Neural progenitor cell (in vitro differentiated cells): ENCODE measurements at regions not wholly inside any gene's neighbourhood (a gene's known extent, or its start where the extent isn't known, plus 50 kb on each side); places are given as distances from the start of the nearest gene placed in this dataset.

Experiments
- DNase-seq: peaks from one replicate; pipeline ENCODE4 v3.0.0-alpha.2; 2016; ENCODE audit warnings: low spot score
- H2AFZ ChIP-seq: fragments of 200-600 bp; sonication (generic); replicated peaks from 2 replicates; pipeline ENCODE4 v1.6.1; 2016; ENCODE audit warnings: antibody characterized with exemption
- H3F3A ChIP-seq: fragments of 200-600 bp; sonication (generic); 2 replicates; pipeline ENCODE4 v1.6.1; 2016; ENCODE audit warnings: antibody characterized with exemption, low read depth
- H3K27ac ChIP-seq: fragments of 200-600 bp; sonication (generic); 2 replicates; pipeline ENCODE4 v1.5.1; 2016; ENCODE audit warnings: mild to moderate bottlenecking
- H3K27me3 ChIP-seq: fragments of 200-600 bp; sonication (generic); 2 replicates; pipeline ENCODE4 v1.6.1; 2016; ENCODE audit warnings: mild to moderate bottlenecking, moderate library complexity
- H3K36me3 ChIP-seq: fragments of 200-600 bp; sonication (generic); 2 replicates; pipeline ENCODE4 v1.5.1; 2016
- H3K4me1 ChIP-seq: fragments of 200-600 bp; sonication (generic); 2 replicates; pipeline ENCODE4 v1.6.1; 2016; ENCODE audit warnings: mixed run types
- H3K4me2 ChIP-seq: fragments of 200-600 bp; sonication (generic); 2 replicates; pipeline ENCODE4 v1.6.1; 2016
- H3K4me3 ChIP-seq: fragments of 200-600 bp; sonication (generic); 2 replicates; pipeline ENCODE4 v1.5.1; 2016
- H3K79me2 ChIP-seq: fragments of 200-600 bp; sonication (generic); 2 replicates; pipeline ENCODE4 v1.6.1; 2016; ENCODE audit warnings: low read depth
- H3K9ac ChIP-seq: fragments of 200-600 bp; sonication (generic); 2 replicates; pipeline ENCODE4 v1.6.1; 2016
- H3K9me3 ChIP-seq: fragments of 200-600 bp; sonication (generic); 2 replicates; pipeline ENCODE4 v1.5.1; 2016; ENCODE audit warnings: low read depth
- H4K20me1 ChIP-seq: fragments of 200-600 bp; sonication (generic); 2 replicates; pipeline ENCODE4 v1.6.1; 2016; ENCODE audit warnings: low read depth
- H3K27ac Mint-ChIP-seq: 3 replicates; pipeline ENCODE4 v1.8.0; 2021; ENCODE audit warnings: mixed read lengths
- H3K27me3 Mint-ChIP-seq: 2 replicates; pipeline ENCODE4 v1.8.0; 2022; ENCODE audit warnings: low read depth, mild to moderate bottlenecking, inconsistent platforms, moderate library complexity, mixed read lengths; ENCODE audit not compliant: insufficient read depth
- H3K36me3 Mint-ChIP-seq: 3 replicates; pipeline ENCODE4 v1.8.0; 2021; ENCODE audit warnings: mixed read lengths
- H3K4me1 Mint-ChIP-seq: 3 replicates; pipeline ENCODE4 v1.8.0; 2021; ENCODE audit warnings: mixed read lengths
- H3K4me3 Mint-ChIP-seq: 3 replicates; pipeline ENCODE4 v1.8.0; 2021; ENCODE audit warnings: mild to moderate bottlenecking, moderate library complexity, mixed read lengths
- H3K9me3 Mint-ChIP-seq: 3 replicates; pipeline ENCODE4 v1.8.0; 2020; ENCODE audit warnings: mixed read lengths
- EZH2 ChIP-seq: fragments of 200-600 bp; sonication (generic); IDR thresholded peaks from 2 replicates; pipeline ENCODE4 v1.6.1; 2017; ENCODE audit warnings: antibody characterized with exemption, mild to moderate bottlenecking, moderate library complexity
- EZH2phosphoT487 ChIP-seq: fragments of 200-600 bp; sonication (generic); IDR thresholded peaks from 2 replicates; pipeline ENCODE4 v1.6.1; 2017; ENCODE audit warnings: antibody characterized with exemption
- TF ChIP-seq, protein P1 (sequence below): fragments of 200-600 bp; sonication (generic); IDR thresholded peaks from 2 replicates; pipeline ENCODE4 v1.5.1; 2017; ENCODE audit warnings: antibody characterized with exemption, mild to moderate bottlenecking

DNA sequence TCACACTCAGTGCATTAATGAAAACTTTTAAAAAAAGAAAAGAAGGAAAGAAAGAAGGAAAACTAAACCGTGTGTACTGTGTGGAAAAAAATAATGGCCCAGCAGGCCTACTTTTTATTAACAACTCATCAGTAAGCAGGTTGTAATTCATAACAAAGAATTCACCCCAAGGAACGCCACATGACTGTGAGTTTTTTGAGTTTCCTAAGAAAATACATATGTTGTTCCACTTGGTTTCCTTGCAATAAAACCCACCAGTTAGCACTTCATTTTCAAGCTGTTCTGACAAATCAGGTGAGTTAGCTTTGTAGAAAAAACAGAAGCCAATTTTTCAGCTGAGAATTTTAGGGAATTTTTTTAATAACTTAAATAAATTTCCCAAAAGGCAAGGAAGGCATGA is 259.3 kb upstream of the TBX18 start:
- Histone ChIP-seq H3K4me1 (no peaks in the 10 kb centered on the region), H4K20me1 (no peaks in the 10 kb centered on the region), H3K36me3 (no peaks in the 10 kb centered on the region), H3K4me2 (no peak overlapping the region), H3F3A (no peaks in the 10 kb centered on the region), H3K4me3 (no peak overlapping the region), H3K27ac (no peak overlapping the region), H3K9ac (no peak overlapping the region), H3K27me3 (no peaks in the 10 kb centered on the region), H3K79me2 (no peaks in the 10 kb centered on the region), H3K9me3 (no peaks in the 10 kb centered on the region), H2AFZ (no peak overlapping the region)
- peaks cover 2% of the 10 kb centered on the region for H3K27me3 Mint-ChIP-seq
- H3K9me3 Mint-ChIP-seq = no peaks in the 10 kb centered on the region
- H3K27ac Mint-ChIP-seq = no peak overlapping the region
- H3K4me3 Mint-ChIP-seq = no peak overlapping the region
- TF ChIP-seq, protein P1, sequence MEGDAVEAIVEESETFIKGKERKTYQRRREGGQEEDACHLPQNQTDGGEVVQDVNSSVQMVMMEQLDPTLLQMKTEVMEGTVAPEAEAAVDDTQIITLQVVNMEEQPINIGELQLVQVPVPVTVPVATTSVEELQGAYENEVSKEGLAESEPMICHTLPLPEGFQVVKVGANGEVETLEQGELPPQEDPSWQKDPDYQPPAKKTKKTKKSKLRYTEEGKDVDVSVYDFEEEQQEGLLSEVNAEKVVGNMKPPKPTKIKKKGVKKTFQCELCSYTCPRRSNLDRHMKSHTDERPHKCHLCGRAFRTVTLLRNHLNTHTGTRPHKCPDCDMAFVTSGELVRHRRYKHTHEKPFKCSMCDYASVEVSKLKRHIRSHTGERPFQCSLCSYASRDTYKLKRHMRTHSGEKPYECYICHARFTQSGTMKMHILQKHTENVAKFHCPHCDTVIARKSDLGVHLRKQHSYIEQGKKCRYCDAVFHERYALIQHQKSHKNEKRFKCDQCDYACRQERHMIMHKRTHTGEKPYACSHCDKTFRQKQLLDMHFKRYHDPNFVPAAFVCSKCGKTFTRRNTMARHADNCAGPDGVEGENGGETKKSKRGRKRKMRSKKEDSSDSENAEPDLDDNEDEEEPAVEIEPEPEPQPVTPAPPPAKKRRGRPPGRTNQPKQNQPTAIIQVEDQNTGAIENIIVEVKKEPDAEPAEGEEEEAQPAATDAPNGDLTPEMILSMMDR = no peak
- no peak for TF ChIP-seq EZH2
- peaks cover 5% of the 10 kb centered on the region for H3K4me1 Mint-ChIP-seq
- DNase-seq = no peak
- H3K36me3 Mint-ChIP-seq = no peaks in the 10 kb centered on the region

DNA sequence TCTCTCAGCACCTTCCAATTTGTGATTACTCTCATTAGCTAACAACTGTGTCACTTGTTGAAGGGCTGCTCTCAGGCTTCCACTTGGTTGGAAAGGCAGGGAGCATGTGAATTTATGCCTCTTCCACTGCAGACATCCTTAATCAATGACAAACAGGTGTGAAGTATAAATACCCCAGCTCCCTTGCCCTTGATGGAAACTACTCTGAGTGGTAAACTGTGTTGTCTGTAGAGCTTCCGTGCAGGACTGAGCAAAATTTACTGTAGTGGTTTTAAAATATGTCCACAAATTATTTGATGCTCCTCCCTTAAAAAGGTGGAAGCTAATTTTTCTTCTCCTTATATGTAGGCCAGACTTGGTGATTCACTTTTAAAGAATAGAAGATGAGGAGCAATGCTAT is 253.0 kb upstream of the TBX18 start:
- Mint-ChIP-seq H3K4me1 (peaks cover 11% of the 10 kb centered on the region), H3K4me3 (no peak overlapping the region)

DNA sequence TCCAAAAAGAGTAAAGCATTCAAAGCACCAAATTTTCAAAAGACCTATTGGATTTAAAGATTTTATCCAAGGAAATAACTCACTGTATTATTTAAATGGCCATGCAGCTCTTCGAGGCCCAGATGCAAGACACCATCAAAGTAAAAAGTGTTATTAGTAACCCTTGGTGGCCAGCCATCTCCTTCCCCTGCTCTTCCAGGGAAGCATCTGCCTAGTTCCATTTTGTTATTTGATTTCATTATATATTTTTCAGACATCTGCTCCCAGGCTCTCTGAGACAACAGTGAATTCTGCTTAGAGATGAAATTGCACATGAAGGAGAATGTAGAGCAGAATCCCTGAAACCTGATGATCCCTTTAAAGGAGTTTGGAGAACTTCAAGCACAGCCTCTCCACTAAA is 252.3 kb upstream of the TBX18 start:
- Histone ChIP-seq H3K9ac (no peak overlapping the region), H3F3A (no peaks in the 10 kb centered on the region), H3K79me2 (no peaks in the 10 kb centered on the region), H3K4me3 (no peak overlapping the region), H3K36me3 (no peaks in the 10 kb centered on the region), H3K4me1 (peaks cover 12% of the 10 kb centered on the region), H3K9me3 (no peaks in the 10 kb centered on the region), H4K20me1 (no peaks in the 10 kb centered on the region), H2AFZ (no peak overlapping the region), H3K27me3 (no peaks in the 10 kb centered on the region), H3K4me2 (no peak overlapping the region), H3K27ac (no peak overlapping the region)
- DNase-seq = no peak
- Mint-ChIP-seq H3K27ac (no peak overlapping the region), H3K27me3 (peaks cover 8% of the 10 kb centered on the region), H3K9me3 (no peaks in the 10 kb centered on the region), H3K36me3 (no peaks in the 10 kb centered on the region), H3K4me1 (peaks cover 11% of the 10 kb centered on the region), H3K4me3 (no peak overlapping the region)
- TF ChIP-seq EZH2 (no peak), EZH2phosphoT487 (no peak)
- TF ChIP-seq, protein P1 = no peak

More for the DNA sequence above, 253.0 kb upstream of the TBX18 start:
- no peaks in the 10 kb centered on the region for H3K36me3 Mint-ChIP-seq
- Histone ChIP-seq H3K36me3 (no peaks in the 10 kb centered on the region), H3K9me3 (no peaks in the 10 kb centered on the region), H3K27ac (no peak overlapping the region), H3K4me2 (no peak overlapping the region), H3K4me1 (peaks cover 12% of the 10 kb centered on the region), H4K20me1 (no peaks in the 10 kb centered on the region), H3K4me3 (no peak overlapping the region), H3K79me2 (no peaks in the 10 kb centered on the region), H3K27me3 (no peaks in the 10 kb centered on the region), H2AFZ (no peak overlapping the region), H3K9ac (no peak overlapping the region), H3F3A (no peaks in the 10 kb centered on the region)
- H3K27me3 Mint-ChIP-seq = peaks cover 8% of the 10 kb centered on the region
- H3K27ac Mint-ChIP-seq = no peak overlapping the region
- DNase-seq = no peak
- H3K9me3 Mint-ChIP-seq = no peaks in the 10 kb centered on the region
- no peak for TF ChIP-seq EZH2phosphoT487
- TF ChIP-seq, protein P1 = no peak
- TF ChIP-seq EZH2 = no peak
